ENCODE measurements at regions not wholly inside any gene's neighbourhood (a gene's known extent, or its start where the extent isn't known, plus 50 kb on each side); places are given as distances from the start of the nearest gene placed in this dataset.

DNA sequence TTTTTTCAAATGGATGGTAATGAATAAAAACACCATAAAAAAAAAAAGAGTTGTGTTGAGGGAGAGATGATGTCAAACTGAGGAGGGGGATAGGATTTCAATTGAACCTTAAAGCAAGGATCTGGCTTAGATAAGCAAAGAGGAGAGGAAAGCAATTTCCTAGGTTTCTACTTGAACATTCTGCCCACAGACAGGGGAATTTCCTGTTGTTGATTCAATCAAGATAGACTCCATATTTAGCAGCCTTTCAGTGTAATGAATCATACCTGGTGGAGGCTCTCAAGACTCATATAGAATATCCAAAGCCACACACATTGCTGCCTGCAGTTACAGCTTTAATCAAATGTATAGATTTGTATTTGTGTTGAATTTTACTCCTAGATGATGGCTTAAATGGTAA lies 294.4 kb upstream of the PIK3C3 start:
- no peaks in the 10 kb centered on the region for H3K36me3 ChIP-seq
- DNase-seq = no peak
- no peak overlapping the region for H3K27ac ChIP-seq
- intact Hi-C loops (cut with DNase I; ENCODE audit: low total_unique reads) = no loop called here
- H3K27me3 ChIP-seq (replicated peaks in 1 of 7) = no peaks in the 10 kb centered on the region
- TF ChIP-seq POLR2A (IDR thresholded peaks at IDR 0.05) (no peak), POLR2AphosphoS5 (IDR thresholded peaks at IDR 0.05) (no peak)
- TF ChIP-seq, protein P1, sequence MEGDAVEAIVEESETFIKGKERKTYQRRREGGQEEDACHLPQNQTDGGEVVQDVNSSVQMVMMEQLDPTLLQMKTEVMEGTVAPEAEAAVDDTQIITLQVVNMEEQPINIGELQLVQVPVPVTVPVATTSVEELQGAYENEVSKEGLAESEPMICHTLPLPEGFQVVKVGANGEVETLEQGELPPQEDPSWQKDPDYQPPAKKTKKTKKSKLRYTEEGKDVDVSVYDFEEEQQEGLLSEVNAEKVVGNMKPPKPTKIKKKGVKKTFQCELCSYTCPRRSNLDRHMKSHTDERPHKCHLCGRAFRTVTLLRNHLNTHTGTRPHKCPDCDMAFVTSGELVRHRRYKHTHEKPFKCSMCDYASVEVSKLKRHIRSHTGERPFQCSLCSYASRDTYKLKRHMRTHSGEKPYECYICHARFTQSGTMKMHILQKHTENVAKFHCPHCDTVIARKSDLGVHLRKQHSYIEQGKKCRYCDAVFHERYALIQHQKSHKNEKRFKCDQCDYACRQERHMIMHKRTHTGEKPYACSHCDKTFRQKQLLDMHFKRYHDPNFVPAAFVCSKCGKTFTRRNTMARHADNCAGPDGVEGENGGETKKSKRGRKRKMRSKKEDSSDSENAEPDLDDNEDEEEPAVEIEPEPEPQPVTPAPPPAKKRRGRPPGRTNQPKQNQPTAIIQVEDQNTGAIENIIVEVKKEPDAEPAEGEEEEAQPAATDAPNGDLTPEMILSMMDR (IDR thresholded peaks at IDR 0.05 in 8 of 11, conservative IDR thresholded peaks at IDR 0.05 in 3 of 11) = no peak
- H3K9me3 ChIP-seq = peaks cover 0 to 7% (median 0%) of the 10 kb centered on the region in 8 donors
- no peaks in the 10 kb centered on the region for H3K4me1 ChIP-seq
- H3K4me3 ChIP-seq = no peak overlapping the region

DNA sequence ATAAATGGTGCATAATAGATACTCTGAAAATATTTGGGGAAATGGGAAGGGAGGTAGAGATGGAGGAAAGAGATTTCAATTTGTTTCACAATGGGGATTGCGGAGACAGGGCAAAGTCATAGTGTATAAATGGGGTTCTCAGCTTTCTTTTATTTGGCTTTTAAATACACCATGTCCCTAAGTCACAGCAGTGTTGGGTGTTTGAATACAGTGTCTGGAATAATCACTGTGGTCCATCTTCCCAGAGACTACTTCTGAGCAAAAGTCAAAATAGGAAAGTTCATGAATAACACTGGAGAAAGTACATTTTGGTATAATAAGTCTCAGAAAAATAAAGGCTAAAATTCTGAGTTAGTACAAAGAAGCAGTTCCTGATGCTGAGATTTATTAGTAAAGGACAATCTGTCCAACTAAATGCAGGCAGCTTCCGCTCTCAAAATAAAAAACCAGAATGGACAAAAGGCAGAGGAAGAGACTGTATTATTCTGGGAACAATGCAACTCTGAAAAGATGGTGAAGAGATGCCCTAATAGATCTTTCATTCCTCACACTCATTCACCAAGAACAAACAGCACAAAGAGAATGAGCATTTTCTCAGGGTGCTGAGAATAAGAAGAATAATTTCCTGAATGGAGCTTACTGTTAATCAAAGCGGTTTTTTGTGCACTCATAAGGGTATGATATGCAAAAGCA lies 295.4 kb upstream of the PIK3C3 start:
- no peak overlapping the region for H3K4me3 ChIP-seq
- DNase-seq = no peak
- H3K9me3 ChIP-seq = peaks cover 0 to 2% (median 0%) of the 10 kb centered on the region in 8 donors
- no peaks in the 10 kb centered on the region for H3K4me1 ChIP-seq
- WGBS, 5 donors = 60 to 86% (median 72%) methylated on average over 3 of the region's 3 CpGs
- no peaks in the 10 kb centered on the region for H3K36me3 ChIP-seq
- H3K27ac ChIP-seq = no peak overlapping the region
- no peaks in the 10 kb centered on the region for H3K27me3 ChIP-seq (replicated peaks in 1 of 7)
- intact Hi-C loops (cut with DNase I; ENCODE audit: low total_unique reads) = no loop called here
- TF ChIP-seq POLR2A (IDR thresholded peaks at IDR 0.05) (no peak), POLR2AphosphoS5 (IDR thresholded peaks at IDR 0.05) (no peak)
- TF ChIP-seq, protein P1 (IDR thresholded peaks at IDR 0.05 in 8 of 11, conservative IDR thresholded peaks at IDR 0.05 in 3 of 11) = no peak

DNA sequence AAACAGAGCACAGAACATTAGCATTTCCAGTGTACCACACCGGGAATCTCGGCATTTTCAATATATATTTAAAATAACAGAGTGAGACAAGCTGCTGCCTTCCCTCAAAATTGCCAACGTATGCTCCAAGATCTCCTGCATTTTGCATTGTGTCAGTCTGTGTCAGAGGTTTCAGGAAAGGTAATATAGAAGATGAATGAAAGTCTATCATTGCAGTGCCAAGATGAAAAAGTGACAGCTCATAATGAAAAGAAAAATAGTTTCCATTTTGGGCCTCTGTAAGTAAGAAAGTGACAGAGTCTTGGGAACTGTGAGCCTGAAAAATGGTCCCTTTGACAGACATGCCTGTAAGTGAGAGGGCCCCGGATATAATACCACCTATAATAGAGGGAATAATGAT lies 297.8 kb upstream of the PIK3C3 start:
- DNase-seq = no peak
- 76 to 84% (median 78%) methylated on average over 4 of the region's 4 CpGs for WGBS, 5 donors
- TF ChIP-seq POLR2AphosphoS5 (IDR thresholded peaks at IDR 0.05) (no peak), POLR2A (IDR thresholded peaks at IDR 0.05) (no peak)
- TF ChIP-seq, protein P1 (IDR thresholded peaks at IDR 0.05 in 8 of 11, conservative IDR thresholded peaks at IDR 0.05 in 3 of 11) = no peak

GRCh38 chr18:41655074-41655473 lies 300.0 kb upstream of the PIK3C3 start:
- no peak overlapping the region for H3K4me3 ChIP-seq
- no peak for TF ChIP-seq POLR2A (IDR thresholded peaks at IDR 0.05)
- no peak for TF ChIP-seq POLR2AphosphoS5 (IDR thresholded peaks at IDR 0.05)
- TF ChIP-seq, protein P1 (IDR thresholded peaks at IDR 0.05 in 8 of 11, conservative IDR thresholded peaks at IDR 0.05 in 3 of 11) = no peak
- no peaks in the 10 kb centered on the region for H3K27me3 ChIP-seq (replicated peaks in 1 of 7)
- intact Hi-C loops (cut with DNase I; ENCODE audit: low total_unique reads) = no loop called here
- H3K9me3 ChIP-seq = no peaks in the 10 kb centered on the region
- H3K27ac ChIP-seq = no peak overlapping the region
- H3K4me1 ChIP-seq = no peaks in the 10 kb centered on the region
- WGBS, 5 donors = 90 to 100% (median 97%) methylated on average over 1 of the region's 1 CpG
- DNase-seq = no peak
- H3K36me3 ChIP-seq = no peaks in the 10 kb centered on the region

More for the DNA sequence above, 297.8 kb upstream of the PIK3C3 start:
- intact Hi-C loops (cut with DNase I; ENCODE audit: low total_unique reads) = no loop called here
- Histone ChIP-seq H3K4me3 (no peak overlapping the region), H3K9me3 (no peaks in the 10 kb centered on the region), H3K36me3 (no peaks in the 10 kb centered on the region), H3K27me3 (replicated peaks in 1 of 7) (no peaks in the 10 kb centered on the region), H3K4me1 (no peaks in the 10 kb centered on the region), H3K27ac (no peak overlapping the region)
